Ishikawa (cell line): ENCODE measurements at regions not wholly inside any gene's neighbourhood (a gene's known extent, or its start where the extent isn't known, plus 50 kb on each side); places are given as distances from the start of the nearest gene placed in this dataset.

ENCODE experiments used
- CEBPB ChIP-seq: IDR thresholded peaks from 2 replicates; pipeline ENCODE4 v1.6.1; 2012
- CREB1 ChIP-seq: IDR thresholded peaks from 2 replicates; pipeline ENCODE4 v1.6.1; 2012; ENCODE audit warnings: low read depth
- EGR1 ChIP-seq: IDR thresholded peaks from 2 replicates; pipeline ENCODE4 v1.6.1; 2012
- EP300 ChIP-seq: IDR thresholded peaks from 2 replicates; pipeline ENCODE4 v1.6.1; 2012; ENCODE audit warnings: borderline replicate concordance
- FOXM1 ChIP-seq: IDR thresholded peaks from 2 replicates; pipeline ENCODE4 v1.6.1; 2012; ENCODE audit warnings: low read depth, borderline replicate concordance
- MAX ChIP-seq: IDR thresholded peaks from 2 replicates; pipeline ENCODE4 v1.6.1; 2012
- NFIC ChIP-seq: IDR thresholded peaks from 2 replicates; pipeline ENCODE4 v1.6.1; 2012
- RAD21 ChIP-seq: IDR thresholded peaks from 2 replicates; pipeline ENCODE4 v1.6.1; 2012; ENCODE audit warnings: low read depth
- REST ChIP-seq: IDR thresholded peaks from 2 replicates; pipeline ENCODE4 v1.6.1; 2012; ENCODE audit warnings: low read depth, mild to moderate bottlenecking
- TAF1 ChIP-seq: IDR thresholded peaks from 2 replicates; pipeline ENCODE4 v1.6.1; 2012; ENCODE audit warnings: low read depth, mild to moderate bottlenecking
- TCF12 ChIP-seq: IDR thresholded peaks from 2 replicates; pipeline ENCODE4 v1.6.1; 2012; ENCODE audit warnings: low read depth
- TEAD4 ChIP-seq: IDR thresholded peaks from 2 replicates; pipeline ENCODE4 v1.6.1; 2012
- USF1 ChIP-seq: IDR thresholded peaks from 2 replicates; pipeline ENCODE4 v1.6.1; 2012
- YY1 ChIP-seq: IDR thresholded peaks from 2 replicates; pipeline ENCODE4 v1.6.1; 2012; ENCODE audit warnings: low read depth
- ZBTB7A ChIP-seq: IDR thresholded peaks from 2 replicates; pipeline ENCODE4 v1.6.1; 2012; ENCODE audit warnings: low read depth

GRCh38 chr10:131499566-131499965 is 188.0 kb upstream of the TCERG1L start:
- TF ChIP-seq EP300 (no peak), ZBTB7A (no peak), CREB1 (no peak), TAF1 (no peak), NFIC (no peak), TEAD4 (no peak), RAD21 (no peak), TCF12 (no peak), YY1 (no peak), CEBPB (no peak), FOXM1 (no peak), EGR1 (no peak), REST (no peak), USF1 (no peak), MAX (no peak)

GRCh38 chr10:131500181-131500580 is 188.7 kb upstream of the TCERG1L start:
- TF ChIP-seq REST (no peak), NFIC (no peak), EP300 (no peak), USF1 (no peak), CREB1 (no peak), TEAD4 (no peak), TAF1 (no peak), EGR1 (no peak), ZBTB7A (no peak), YY1 (no peak)

GRCh38 chr10:131500892-131501291 is 189.4 kb upstream of the TCERG1L start:
- TF ChIP-seq REST, result no peak
- no peak for TF ChIP-seq TCF12
- no peak for TF ChIP-seq ZBTB7A
- TF ChIP-seq YY1, result no peak
- no peak for TF ChIP-seq EP300
- TF ChIP-seq USF1, result no peak
- TF ChIP-seq CEBPB, result no peak
- no peak for TF ChIP-seq RAD21
- no peak for TF ChIP-seq CREB1
- TF ChIP-seq MAX, result no peak
- TF ChIP-seq TAF1, result no peak
- no peak for TF ChIP-seq TEAD4
- no peak for TF ChIP-seq FOXM1
- no peak for TF ChIP-seq NFIC
- no peak for TF ChIP-seq EGR1

GRCh38 chr10:131503992-131504391 is 192.5 kb upstream of the TCERG1L start:
- TF ChIP-seq REST (no peak), EGR1 (no peak), ZBTB7A (no peak), EP300 (no peak), FOXM1 (no peak), MAX (no peak), TEAD4 (no peak), TAF1 (no peak), USF1 (no peak), CREB1 (no peak), CEBPB (no peak), TCF12 (no peak), YY1 (no peak)
